ENCODE measurements at regions not wholly inside any gene's neighbourhood (a gene's known extent, or its start where the extent isn't known, plus 50 kb on each side); places are given as distances from the start of the nearest gene placed in this dataset.
A peak's percentile ranks its signal among the peaks of the same experiment; 100 is the strongest.

- no peak for DNase-seq
Measured at GRCh38 chr22:48139776-48140175, 1377.3 kb downstream of the TBC1D22A start.

DNA sequence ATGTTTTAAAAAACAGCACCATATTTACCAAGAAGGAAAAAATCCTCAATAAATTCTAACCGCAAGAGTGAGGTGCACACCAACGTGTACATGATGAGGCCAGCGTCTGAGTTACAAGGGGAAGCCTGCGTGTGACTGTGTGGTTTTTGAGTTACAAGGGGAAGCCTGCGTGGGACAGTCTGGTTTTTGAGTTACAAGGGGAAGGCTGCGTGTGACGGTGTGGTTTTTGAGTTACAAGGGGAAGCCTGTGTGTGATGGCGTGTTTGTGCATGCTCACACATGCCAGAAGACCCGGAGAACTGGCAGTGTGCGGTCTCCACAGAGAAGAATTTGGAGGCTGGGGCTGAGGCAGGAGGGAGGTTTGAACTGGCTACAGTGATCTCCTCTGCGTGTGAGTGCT lies 1376.4 kb downstream of the TBC1D22A start:
- DNase-seq, result no peak

DNA sequence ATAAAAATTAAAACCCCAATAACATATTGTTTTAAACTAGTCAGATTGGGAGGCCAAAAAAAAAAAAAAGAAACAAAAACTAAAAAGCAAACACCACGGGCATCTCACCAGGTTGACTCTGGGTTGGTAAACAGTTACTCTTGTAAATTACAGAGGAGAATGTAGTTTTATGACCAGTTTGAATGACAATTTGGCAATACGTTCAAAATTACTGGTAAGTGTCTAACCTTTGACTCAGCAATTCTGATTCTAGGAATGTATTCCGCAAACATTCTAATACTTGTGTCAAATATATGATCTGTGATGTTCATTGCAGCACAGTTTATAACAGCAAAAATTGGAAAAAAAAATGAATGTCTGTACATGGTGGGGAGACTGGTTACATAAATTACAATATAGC lies 1376.0 kb downstream of the TBC1D22A start:
- DNase-seq, result no peak

- DNase-seq, result peak; percentile 13
Measured at GRCh38 chr22:48137640-48138039, 1375.2 kb downstream of the TBC1D22A start.

- no peak for DNase-seq
Measured at GRCh38 chr22:48135592-48135991, 1373.1 kb downstream of the TBC1D22A start.

DNA sequence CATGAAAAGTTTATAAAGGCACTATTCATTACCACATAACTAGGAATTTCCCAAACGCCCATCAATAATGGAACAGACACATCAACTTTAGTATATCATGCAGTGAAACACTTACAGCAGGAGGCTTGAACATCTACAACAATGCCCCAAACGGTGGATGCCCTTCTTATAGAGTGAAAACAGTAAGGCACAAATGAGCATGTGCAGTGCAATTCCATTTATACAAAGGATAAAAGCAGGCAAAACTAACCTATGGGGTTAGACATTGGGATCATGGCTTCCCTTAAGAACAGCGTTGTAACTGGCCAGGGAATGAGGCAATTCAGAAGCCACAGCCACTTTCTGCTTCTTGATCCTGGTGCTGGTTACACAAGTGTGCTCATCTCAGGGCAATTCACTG lies 1363.0 kb downstream of the TBC1D22A start:
- DNase-seq, result no peak

GRCh38 chr22:48121984-48122383 lies 1359.5 kb downstream of the TBC1D22A start:
- DNase-seq, result no peak

DNA sequence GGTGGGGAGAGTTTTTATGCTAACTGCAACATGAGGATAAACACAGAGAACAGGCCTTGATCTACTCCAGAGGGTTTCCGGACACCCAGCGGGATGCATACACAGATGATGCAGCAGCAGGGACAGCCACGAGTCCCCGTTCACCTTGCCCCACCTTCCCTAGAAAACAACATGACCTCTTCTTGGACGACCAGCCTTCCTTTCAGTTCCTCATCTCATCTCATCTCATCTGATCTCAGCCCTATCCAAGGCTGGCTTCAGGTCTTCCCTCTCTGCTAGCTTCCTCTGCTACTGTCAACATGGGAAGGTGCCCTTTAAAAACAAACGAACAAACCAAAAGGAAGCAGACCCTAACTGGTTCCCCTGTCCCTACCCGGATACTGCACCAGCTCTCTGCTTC lies 1356.2 kb downstream of the TBC1D22A start:
- DNase-seq, result no peak

GRCh38 chr22:48116871-48117270 lies 1354.4 kb downstream of the TBC1D22A start:
- no peak for DNase-seq

DNA sequence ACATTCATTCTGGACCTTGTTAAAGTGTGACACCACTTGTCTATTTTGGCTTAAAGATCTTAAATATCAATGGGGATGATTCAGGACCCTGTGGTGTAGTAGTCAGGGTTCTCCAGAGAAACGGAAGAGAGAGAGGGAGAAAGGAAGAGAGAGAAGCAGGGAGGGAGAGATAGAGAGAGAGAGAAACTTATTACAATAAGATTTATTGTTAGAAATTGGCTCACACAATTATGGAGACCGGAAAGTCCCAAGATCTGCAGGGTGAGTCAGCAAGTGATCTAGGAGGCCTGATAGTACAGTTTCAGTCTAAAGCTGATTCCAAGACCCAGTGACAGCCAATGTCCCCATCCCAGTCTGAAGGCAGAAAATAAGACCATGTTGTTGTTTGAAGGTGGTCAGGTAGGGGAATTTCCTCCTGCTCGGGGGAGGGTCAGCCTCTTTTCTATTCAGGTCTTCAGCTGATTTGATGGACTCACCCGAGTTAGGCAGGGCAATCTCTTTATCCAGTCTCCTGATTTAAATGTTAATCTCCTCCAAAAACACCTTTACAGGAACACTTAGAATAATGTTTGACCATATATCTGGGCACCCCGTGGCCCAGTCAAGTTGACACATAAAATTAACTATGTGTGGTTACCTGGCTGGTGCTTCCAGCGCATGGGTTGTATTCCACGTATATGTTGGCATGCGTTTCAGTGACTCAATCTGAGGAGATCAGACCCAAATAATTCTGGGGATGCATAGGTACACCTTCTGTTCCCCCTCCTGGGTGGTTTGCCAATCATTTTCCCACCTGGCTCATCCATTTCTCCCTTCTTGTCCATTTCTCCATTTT lies 1350.5 kb downstream of the TBC1D22A start:
- no peak for DNase-seq

DNA sequence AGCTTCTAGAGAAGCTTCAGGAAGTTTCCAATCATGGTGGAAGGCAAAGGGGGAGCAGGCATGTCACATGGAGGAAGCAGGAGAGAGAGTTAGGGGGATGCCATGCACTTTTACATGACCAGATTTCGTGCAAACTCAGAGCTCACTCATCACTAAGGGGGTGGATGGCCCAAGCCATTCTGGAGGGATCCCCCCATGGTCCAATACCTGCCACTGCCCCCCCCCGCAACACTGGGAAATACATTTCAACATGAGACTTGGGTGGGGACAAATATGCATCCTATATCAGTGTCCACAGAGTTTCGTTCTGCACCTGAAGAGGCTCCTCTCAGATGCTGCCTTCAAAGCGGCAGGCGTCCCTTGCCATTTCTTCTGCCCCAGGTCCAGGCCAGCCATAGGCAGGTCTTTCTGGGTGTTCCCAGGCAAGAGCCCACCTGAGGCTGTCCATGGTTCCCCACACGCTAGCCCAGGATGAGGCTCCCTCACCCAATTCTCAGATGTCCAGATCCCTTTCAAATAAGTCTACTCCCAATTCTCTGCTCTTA lies 1344.3 kb downstream of the TBC1D22A start:
- DNase-seq, result no peak

- no peak for DNase-seq
Measured at GRCh38 chr22:48106215-48106614, 1343.8 kb downstream of the TBC1D22A start.

- DNase-seq, result peak; percentile 94
Measured at GRCh38 chr22:48105259-48105658, 1342.8 kb downstream of the TBC1D22A start.

DNA sequence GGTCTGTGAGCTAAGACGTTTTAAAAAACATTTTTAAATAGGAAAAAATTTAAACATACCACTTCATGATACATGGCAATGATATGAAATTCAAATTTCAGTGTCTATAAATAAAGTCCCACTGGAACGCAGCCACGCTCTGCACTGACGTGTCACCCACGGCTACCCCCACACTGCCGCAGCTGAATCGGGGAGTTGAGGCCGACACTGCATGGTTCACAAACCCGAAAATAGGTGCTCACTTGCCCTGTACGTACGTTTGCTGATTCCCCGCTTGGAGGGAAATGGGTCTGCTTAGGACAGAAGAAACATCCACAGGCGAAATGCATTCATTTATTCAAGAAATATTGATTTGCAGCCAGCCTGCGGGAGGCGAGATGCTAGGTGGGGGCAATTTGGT lies 1342.3 kb downstream of the TBC1D22A start:
- no peak for DNase-seq

DNA sequence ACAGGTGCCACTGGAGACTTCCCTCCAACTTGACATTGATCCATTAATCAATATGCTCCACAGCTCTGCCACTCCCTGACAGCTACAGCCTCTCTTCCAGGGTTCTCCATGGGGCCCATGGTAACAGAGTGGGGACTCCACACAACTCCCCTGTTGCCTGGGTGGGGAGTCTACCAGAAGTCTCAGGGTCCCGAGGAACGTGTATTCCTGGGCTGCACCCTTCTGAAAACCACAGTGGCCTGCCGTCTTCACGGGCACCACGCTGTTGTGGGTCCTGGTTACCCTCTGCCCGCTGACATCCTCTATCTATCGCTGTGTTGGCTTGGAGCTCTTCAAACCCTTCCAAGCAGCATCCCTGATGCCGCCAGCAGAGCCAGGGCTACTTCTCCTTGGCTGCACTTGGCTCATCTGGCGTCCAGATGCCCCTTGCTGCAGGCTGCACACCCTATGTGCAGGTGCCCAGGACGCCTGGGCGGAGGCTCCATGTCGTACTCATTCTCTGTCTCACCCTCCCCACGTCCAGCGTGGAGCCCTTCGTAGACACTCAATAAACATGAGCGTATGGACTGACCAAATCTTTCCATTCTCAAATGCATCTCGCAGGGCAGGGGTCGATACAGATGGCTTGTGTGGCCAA lies 1341.8 kb downstream of the TBC1D22A start:
- DNase-seq, result no peak

GRCh38 chr22:48103126-48103875 lies 1340.9 kb downstream of the TBC1D22A start:
- peak; percentile 36 for DNase-seq

GRCh38 chr22:48102581-48102980 lies 1340.1 kb downstream of the TBC1D22A start:
- no peak for DNase-seq

DNA sequence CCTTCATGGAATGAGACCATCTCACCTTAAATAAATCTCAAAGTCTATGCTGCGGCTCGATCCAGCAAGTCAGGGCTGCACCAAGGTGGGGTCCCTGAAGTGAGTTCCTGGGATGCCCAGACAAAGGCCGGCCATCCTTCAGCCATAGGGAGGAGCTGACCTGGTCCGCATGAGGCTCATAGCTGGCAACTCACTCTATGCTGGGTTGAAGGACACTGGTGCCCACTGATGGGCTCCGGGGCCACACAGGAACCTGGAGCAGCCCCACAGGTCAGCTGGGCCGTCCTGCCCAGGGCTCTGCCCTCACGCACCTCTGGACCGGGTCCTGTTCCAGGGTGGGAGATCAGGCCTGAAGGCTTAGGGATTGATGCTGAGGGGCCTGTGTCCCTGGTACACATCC lies 1339.3 kb downstream of the TBC1D22A start:
- DNase-seq, result no peak

DNA sequence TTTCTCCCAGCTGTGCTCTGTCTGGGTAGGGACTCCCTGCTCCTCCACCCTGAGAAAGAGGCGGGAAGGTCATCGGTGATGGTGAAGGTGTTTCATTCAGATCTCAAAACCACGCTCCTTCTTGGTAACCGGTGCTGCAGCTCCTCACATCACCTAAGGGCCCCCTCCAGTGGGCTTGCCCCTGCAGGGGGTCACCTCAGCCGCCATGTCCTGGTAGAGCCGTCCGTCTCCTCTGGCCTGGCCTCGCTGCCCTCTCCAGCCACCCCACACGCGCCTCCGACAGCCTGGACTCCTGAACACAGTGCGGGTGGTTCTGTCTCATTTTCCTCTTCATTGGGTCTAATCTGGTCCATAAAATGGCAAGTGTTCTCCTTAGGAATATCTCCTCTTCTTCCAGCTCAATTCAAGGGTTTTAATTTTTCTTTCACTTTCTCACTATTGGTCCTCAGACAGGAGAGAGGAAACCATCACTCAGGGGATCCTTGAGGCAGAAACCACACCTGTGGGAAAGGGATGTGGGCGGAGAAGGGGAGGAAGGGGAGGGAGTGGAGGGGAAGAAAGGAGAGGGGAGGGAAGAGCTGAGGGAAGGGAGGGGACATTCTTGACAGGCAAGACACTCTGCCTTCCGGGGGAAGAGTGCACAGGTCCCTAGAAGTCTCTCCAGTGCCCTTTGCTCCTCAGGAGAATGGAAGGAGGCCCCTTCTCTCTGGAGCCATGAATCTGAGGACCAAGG lies 1338.4 kb downstream of the TBC1D22A start:
- DNase-seq, result no peak

DNA sequence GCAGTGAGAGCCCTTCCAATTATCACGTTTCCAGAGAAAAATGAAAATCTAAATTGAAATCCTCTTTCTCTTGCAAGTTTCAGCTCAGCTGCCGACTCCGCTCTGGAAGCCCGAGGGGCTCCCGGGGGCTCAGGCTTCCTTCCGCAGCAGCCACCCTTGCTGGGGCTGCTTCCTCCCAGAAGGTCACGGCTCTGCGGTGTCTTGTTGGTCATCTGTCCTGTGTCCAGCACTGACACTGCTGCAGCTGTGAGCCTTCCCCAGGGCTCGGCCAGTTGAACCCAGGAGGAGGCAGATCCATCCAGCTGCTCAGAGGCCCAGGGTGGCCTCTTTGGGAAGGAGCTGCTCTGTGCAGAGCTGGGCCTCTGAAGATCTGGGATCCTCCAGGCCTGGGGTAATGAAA lies 1337.2 kb downstream of the TBC1D22A start:
- no peak for DNase-seq

DNA sequence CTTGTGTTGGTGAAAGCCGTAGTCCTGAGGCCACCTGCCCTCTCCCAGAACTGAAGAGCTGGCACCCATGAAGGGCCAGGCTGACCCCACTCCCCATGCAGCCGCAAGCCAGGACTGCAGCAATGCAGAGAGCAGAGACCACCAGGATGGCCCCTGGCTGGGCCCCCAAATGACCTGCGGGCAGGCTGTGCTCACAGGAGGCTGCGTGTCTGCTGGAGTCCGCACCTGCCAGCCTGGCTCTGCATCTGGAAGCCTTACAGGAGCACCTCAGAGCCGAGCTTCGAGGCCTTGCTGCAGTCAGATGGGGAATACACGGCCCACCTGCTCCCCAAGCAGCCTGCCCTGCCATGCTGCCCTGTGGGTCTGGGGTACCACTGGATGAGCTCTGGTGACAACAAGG lies 1336.8 kb downstream of the TBC1D22A start:
- DNase-seq, result no peak

DNA sequence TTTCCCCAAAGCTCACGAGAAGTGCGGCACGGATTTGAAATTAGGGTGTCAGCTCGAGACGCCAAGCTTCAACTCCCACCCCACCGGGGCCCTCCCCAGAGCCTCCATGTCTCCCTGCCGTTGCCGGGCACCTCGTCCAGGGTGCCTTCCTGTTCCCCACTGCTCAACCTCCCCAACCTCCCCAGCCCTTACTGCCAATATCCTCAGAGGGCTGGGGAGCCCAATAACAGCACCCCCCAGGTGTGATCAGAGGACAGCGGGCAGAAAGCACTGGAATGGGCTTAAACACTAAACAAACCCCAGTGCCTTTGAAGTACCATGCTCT lies 1336.4 kb downstream of the TBC1D22A start:
- no peak for DNase-seq
